HS-27A (cell line): ENCODE measurements at regions not wholly inside any gene's neighbourhood (a gene's known extent, or its start where the extent isn't known, plus 50 kb on each side); places are given as distances from the start of the nearest gene placed in this dataset.
"Not testable (repeated sequence)": the region's sequence is repeated elsewhere in the genome, so short reads cannot be mapped to it uniquely, and the experiment has no call there.

Source experiments
- DNase-seq: peaks from one replicate; pipeline ENCODE4 v3.0.0-alpha.2; 2012; ENCODE audit warnings: low read depth, missing footprints

GRCh38 chr6:82511546-82511945 is 147.9 kb downstream of the TPBG start:
- DNase-seq = no peak

- DNase-seq = not testable (repeated sequence)
Observed at GRCh38 chr6:82517896-82518295, 154.3 kb downstream of the TPBG start.

- no peak for DNase-seq
Observed at GRCh38 chr6:82521369-82521768, 157.8 kb downstream of the TPBG start.

- no peak for DNase-seq
Observed at GRCh38 chr6:82521861-82522260, 158.2 kb downstream of the TPBG start.

GRCh38 chr6:82524031-82524430 is 160.4 kb downstream of the TPBG start:
- no peak for DNase-seq

GRCh38 chr6:82525775-82526495 is 162.3 kb downstream of the TPBG start:
- DNase-seq = no peak

GRCh38 chr6:82529960-82530460 is 166.4 kb downstream of the TPBG start:
- DNase-seq = not testable (repeated sequence)

GRCh38 chr6:82534876-82535275 is 171.3 kb downstream of the TPBG start:
- no peak for DNase-seq

- not testable (repeated sequence) for DNase-seq
Observed at GRCh38 chr6:82549480-82549879, 185.9 kb downstream of the TPBG start.

- not testable (repeated sequence) for DNase-seq
Observed at GRCh38 chr6:82551311-82551710, 187.7 kb downstream of the TPBG start.

GRCh38 chr6:82551831-82552230 is 188.2 kb downstream of the TPBG start:
- no peak for DNase-seq

- DNase-seq = no peak
Observed at GRCh38 chr6:82553863-82554531, 190.4 kb downstream of the TPBG start.

GRCh38 chr6:82554666-82555065 is 191.0 kb downstream of the TPBG start:
- no peak for DNase-seq

GRCh38 chr6:82555801-82556200 is 192.2 kb downstream of the TPBG start:
- no peak for DNase-seq

GRCh38 chr6:82558531-82558930 is 194.9 kb downstream of the TPBG start:
- not testable (repeated sequence) for DNase-seq

- no peak for DNase-seq
Observed at GRCh38 chr6:82567621-82568020, 204.0 kb downstream of the TPBG start.

- DNase-seq = no peak
Observed at GRCh38 chr6:82568290-82568993, 204.8 kb downstream of the TPBG start.

GRCh38 chr6:82569022-82569421 is 205.4 kb downstream of the TPBG start:
- DNase-seq = no peak

GRCh38 chr6:82570083-82570482 is 206.5 kb downstream of the TPBG start:
- no peak for DNase-seq

GRCh38 chr6:82571455-82571854 is 207.8 kb downstream of the TPBG start:
- DNase-seq = no peak

GRCh38 chr6:82573254-82573972 is 209.8 kb downstream of the TPBG start:
- DNase-seq = no peak

- DNase-seq = no peak
Observed at GRCh38 chr6:82576284-82576683, 212.7 kb downstream of the TPBG start.
